Thyroid gland (tissue), 4 donors: ENCODE measurements at regions not wholly inside any gene's neighbourhood (a gene's known extent, or its start where the extent isn't known, plus 50 kb on each side); places are given as distances from the start of the nearest gene placed in this dataset.

ENCODE experiments used
- CTCF ChIP-seq, 6 experiments: fragments of 200-600 bp in 3 of 6; fragments of 450-650 bp in 3 of 6; sonication (generic) in 3 of 6; IDR thresholded peaks; one replicate each; pipeline ENCODE4 v1.5.1; 2016 to 2019; ENCODE audit warnings: antibody characterized with exemption in 6 of 6, mild to moderate bottlenecking in 2 of 6, inconsistent platforms in 1 of 6, moderate library complexity in 1 of 6
- POLR2A ChIP-seq, 2 donors: fragments of 450-650 bp; IDR thresholded peaks; one replicate each; pipeline ENCODE4 v1.6.1; 2017; ENCODE audit warnings: antibody characterized with exemption in 2 of 2, mild to moderate bottlenecking in 2 of 2, moderate library complexity in 1 of 2

DNA sequence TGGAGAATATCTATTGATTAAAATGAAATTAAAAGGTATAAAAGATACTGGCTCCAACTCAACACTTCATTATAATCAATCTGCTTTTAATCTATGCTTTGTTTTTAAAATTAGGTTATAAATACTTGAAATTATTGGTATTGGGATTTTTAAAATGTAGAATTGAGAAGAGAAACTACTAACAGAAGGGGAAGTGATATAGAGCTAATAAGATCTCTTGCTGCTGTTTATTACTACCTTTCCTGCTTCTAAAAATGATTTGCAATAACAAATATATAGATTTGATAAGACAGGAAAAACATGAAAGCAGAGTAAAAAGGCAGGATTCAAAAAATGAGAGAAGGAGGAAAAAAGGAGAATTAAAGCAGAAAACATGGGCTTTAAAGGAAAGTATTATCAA is 209.3 kb upstream of the NREP start:
- no peak for TF ChIP-seq CTCF (IDR thresholded peaks at IDR 0.05)
- no peak for TF ChIP-seq POLR2A (IDR thresholded peaks at IDR 0.05)
